ENCODE measurements at regions not wholly inside any gene's neighbourhood (a gene's known extent, or its start where the extent isn't known, plus 50 kb on each side); places are given as distances from the start of the nearest gene placed in this dataset.

DNA sequence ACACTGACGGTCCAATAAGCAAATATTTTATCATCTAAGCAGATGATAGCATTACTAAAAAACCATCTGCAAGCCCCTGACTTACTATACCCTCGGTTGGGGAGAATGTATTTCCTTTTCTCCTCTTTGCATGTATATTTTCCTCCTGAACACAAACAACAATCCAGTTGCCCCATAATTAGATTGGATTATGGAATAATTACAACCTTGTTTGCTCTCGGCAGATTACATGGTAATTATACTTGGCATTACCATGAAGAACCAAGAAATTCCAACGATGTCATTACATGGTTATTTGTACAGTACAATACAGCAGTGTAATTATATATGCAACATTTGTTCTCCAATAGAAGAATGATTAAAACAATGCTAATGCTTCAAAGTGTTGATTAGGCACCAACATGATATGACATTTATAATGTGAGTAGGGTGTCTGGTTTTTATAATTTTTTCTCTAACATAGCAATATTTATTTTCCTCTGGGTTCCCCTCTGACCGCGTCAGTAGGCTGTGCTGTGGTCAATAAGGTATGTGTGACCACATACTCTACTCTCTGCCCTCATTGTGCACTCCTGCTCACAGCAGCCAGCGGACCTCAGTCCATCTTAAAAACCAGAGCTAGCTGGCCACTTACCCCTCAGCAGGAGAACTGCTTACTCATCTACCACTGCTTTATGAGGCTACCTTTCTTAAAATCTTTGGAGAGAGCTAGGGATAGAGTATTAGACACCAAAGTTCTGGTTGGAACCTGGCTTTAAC is 176.1 kb downstream of the INSIG2 start:
- DNase-seq = no peak

DNA sequence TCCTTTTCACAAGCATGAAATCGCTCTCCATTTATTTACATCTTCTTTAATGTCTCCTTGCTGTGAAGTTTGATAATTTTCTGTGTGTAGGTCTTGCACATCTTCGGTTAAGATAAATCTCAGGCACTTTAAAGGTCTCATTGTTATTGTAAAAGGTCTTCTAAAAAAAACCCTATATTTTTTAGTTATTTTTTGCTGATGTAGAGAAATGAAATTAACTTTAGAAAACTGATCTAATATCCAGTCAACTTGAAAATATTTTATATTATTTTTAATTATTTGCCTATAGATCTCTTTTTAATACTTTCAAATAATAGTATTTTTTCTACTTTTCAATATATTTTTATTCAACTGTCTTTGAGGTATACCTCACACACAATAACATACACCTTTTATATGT is 169.4 kb downstream of the INSIG2 start:
- no peak for DNase-seq

DNA sequence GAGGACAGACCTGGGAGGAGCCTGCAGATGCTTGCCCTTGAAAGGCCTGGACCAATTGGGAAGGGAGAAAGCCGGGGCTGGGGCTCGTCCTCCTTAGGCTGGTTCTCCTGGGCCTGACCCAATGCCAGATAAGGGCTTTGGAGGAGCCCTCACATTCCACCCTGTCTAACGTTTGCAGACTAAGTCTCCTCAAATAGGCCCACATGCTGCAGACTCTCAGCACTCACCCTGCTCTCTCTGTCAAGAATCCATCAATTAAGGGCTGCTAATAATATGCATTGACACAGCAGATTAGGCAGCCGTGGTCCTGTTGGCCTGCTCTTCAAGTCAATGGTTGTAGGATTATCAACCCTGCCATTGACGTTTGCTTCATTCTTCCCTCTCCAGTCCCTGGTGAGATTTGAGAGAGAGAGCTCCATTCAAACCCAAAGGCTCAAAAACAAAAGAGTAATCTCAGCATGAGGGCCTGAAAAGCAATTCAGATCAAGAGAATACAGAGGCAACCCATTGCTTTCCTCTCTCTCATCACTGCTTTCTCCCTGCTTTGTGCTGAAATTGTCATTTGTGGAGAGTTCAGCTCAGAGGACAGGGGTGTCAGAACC is 167.6 kb downstream of the INSIG2 start:
- no peak for DNase-seq

DNA sequence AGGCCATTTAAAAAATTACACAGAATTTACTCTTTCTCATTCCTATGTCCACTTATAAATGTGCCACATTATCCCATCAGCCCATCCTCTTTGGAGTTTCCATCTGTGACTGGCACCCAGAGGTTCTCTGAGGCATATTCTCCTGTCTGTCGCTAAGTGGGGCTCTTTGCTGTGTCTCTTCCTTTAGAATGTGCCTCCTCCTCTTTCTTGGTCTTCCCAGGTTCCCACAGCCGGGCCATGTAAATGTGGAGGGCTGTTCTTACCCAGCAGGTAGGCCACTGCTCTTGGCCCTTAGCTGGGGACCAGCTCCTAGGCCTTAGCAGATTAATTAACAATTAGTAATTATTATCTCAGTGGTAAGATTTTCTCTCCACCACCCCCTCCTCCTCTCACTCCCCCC is 167.0 kb downstream of the INSIG2 start:
- DNase-seq = no peak

- no peak for DNase-seq
Measured at GRCh38 chr2:118254116-118254515, 165.8 kb downstream of the INSIG2 start.

DNA sequence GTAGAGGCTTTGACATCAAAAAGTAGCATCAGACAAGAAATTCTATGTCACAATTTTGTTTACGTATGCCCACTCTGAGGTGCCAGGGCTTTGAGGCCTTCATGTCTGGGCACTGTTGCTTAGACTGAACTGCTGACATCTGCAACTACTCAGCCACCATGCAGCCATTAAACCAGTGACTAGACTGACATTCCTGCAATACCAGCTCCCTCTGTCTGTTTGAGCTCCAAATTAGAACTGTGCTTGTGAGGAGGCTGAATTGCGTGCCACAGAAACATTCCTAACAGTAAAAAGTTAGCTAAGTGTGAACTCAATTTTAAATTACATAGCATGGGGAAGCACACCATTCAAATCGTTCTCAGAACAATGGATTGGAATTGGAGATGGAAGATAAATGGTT is 163.2 kb downstream of the INSIG2 start:
- DNase-seq = no peak

GRCh38 chr2:118250463-118250862 is 162.2 kb downstream of the INSIG2 start:
- no peak for DNase-seq

- no peak for DNase-seq
Measured at GRCh38 chr2:118250001-118250400, 161.7 kb downstream of the INSIG2 start.

- DNase-seq = no peak
Measured at GRCh38 chr2:118249531-118249930, 161.3 kb downstream of the INSIG2 start.

DNA sequence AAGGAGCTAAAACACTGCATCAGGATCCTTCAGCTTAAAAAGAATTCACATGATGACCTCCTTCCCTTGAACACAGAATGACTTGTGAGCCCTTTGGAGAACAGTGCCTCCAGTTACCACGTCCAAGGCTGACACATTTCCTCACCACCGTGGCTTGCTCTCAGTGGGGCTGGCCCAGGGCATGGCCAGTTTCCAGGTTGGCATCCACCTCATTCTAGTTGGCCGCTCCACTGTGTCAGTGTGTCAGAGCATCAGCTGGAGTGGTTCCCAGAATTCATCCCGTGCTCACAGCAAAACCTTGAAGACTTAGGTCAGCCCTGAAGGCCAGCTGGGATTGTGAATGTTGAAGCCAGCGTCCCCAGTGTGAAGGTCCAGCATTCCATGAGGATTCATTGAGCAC is 158.5 kb downstream of the INSIG2 start:
- no peak for DNase-seq

DNA sequence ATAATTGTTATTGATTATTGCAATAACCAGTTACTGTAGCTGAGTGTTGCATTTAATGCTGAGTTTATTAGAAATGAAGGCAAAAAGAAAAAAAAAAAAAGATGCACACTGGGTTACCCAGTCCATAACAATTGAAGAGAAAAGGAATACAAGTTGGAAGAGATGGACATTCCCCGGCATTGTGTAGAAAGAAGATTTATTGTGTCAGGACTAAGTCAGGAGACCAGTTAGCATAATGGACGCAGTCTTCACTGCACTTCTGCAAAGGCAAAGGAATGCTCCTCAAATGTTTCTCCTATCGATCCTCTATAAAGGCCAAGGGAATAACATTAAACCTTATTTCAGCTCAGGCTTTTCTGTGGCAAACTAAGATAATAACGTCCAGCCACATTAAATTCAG is 157.8 kb downstream of the INSIG2 start:
- DNase-seq = no peak

DNA sequence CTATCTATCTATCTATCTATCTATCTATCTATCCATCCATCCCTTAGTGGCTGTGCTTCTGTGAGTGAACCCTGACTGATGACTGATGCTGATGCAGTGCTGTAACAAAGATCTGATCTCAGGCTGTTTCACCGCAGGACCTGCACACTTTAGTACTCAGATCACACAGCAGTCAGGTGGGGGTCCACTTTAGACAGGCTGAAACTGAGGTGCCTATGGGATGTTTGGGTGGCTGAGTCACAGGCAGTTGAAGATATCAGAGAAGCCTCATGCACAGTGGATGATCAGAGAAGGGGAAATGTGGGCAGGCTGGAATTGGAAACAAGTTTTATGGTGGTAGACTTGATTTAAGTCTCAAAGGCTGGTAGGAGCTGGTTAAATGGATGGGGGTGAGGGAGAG is 156.4 kb downstream of the INSIG2 start:
- no peak for DNase-seq

GRCh38 chr2:118243031-118243430 is 154.8 kb downstream of the INSIG2 start:
- no peak for DNase-seq

DNA sequence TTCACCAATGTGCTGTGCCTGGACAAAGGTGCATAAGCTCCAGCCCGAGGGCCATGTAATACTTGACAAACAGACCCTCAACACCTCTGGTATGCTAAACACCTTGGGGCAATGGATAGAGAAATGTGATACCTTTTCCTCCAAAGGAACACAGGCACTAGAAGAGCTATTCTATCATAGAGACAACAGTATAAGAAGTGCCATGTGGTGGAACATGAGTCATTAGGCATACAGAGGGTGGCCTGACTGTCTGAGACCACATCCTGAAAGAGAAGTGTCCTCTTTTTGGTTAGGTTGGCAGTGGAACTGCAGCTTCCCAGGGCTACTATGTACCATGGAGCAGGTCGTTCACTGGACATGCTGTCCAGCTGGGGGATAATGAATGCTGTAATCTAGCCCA is 153.9 kb downstream of the INSIG2 start:
- DNase-seq = no peak

- DNase-seq = no peak
Measured at GRCh38 chr2:118241128-118241527, 152.9 kb downstream of the INSIG2 start.

DNA sequence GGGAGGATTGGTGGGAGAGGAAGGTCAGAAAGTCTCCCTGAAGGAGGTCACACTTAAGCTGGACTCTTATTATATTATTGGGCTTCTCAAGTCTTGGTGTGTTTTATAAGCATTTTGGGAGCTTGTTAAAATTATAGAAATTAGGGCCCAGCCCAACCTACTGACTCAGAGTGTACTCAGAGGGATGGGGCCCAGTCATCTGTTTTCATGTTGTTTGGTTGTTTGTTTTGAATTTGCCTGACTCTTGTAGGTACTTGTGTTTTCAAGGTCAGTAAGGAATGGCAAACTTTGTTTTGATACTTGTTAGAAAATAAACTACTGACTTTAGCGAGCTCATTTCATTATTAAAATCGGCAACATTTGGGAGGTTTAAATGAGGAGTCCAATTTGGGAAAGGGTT is 152.0 kb downstream of the INSIG2 start:
- no peak for DNase-seq

- DNase-seq = no peak
Measured at GRCh38 chr2:118239284-118239683, 151.0 kb downstream of the INSIG2 start.

GRCh38 chr2:118237451-118237850 is 149.2 kb downstream of the INSIG2 start:
- no peak for DNase-seq

GRCh38 chr2:118232796-118233195 is 144.5 kb downstream of the INSIG2 start:
- no peak for DNase-seq

- no peak for DNase-seq
Measured at GRCh38 chr2:118232391-118232790, 144.1 kb downstream of the INSIG2 start.

GRCh38 chr2:118231759-118232158 is 143.5 kb downstream of the INSIG2 start:
- DNase-seq = no peak

DNA sequence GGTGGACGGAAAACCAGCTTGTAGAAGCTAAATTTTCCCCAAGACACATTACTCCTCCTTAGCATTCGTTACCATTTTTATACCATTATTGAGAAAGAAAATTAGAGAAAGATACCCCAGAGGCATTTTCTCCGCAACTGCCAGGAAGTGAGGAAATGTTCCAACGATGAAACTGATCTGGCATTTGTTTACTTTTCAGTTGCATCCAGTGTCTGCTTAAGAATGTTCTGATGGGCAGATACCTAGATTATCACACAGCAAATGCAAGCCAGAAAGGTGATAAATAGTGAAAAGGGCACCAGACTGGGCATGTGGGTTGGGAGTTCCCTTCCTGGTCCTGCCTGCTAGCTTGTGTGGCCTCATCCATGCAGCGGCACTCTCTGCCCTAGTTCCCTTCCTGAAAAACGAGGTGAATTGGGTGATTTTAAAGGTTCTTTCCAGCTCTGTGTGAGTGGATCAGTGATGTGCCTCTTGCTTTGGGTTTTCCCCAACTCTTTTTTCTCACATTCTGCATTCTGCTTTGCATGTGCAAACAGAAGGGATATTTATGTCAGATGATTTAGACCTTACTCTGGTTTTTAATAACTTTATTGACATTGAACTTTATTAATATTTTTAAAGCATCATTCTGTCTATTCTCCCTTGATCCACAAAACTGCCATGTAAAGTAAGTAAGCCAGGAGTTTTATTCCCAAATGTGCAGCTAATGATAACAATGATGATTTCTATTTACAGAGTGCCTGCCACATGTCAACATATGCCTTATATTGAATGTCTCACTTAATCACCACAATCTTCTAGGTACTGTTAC is 139.6 kb downstream of the INSIG2 start:
- no peak for DNase-seq

GRCh38 chr2:118225666-118226065 is 137.4 kb downstream of the INSIG2 start:
- DNase-seq = no peak

GRCh38 chr2:118224895-118225311 is 136.6 kb downstream of the INSIG2 start:
- DNase-seq = peak in 1 of 2 donors; percentile 50

Data from CD4-positive, alpha-beta T cell treated with Interleukin-4 for 1 hour (primary cell).